Choroid plexus epithelial cell (primary cell): ENCODE measurements at regions not wholly inside any gene's neighbourhood (a gene's known extent, or its start where the extent isn't known, plus 50 kb on each side); places are given as distances from the start of the nearest gene placed in this dataset.

Source experiments
- DNase-seq: peaks from one replicate; pipeline ENCODE4 v3.0.0-alpha.2; 2010; ENCODE audit warnings: low read depth
- H3K4me3 ChIP-seq: 2 replicates; pipeline ENCODE4 v1.5.1; 2011; ENCODE audit warnings: low read depth, mild to moderate bottlenecking, control low read depth, low read length, moderate library complexity
- TF ChIP-seq, protein P1 (sequence below): conservative IDR thresholded peaks from 2 replicates; pipeline ENCODE4 v1.5.1; 2011; ENCODE audit warnings: low read depth, mild to moderate bottlenecking, control low read depth, inconsistent platforms, low read length, moderate library complexity

DNA sequence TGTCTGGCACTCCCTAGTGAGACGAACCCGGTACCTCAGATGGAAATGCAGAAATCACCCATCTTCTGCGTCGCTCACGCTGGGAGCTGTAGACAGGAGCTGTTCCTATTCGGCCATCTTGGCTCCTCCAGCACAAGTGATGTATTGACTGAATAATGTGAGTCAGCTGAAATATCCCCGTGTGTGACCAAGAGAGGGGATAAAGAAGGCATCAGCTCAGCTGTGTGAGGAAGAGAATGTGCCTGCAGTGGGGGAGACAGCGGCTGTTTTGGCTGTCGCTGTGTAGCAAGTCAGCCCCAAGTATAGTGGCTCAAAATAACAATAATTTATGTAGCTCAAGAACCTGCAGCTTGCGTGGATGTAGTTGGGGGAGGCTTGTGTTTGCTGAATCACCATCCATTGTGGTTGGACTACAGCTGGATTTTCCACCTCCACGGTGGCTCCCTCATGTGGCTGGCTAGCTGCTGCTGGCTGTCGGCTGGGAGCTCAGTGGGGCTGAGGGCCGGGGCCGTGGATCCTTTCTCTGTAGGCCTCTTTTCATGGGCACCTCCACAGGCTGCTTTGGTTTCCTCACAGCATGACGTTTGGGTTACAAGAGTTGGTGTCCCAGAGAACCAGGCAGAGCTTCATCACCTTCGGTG, 434.5 kb downstream of the CCSER2 start:
- no peak for DNase-seq
- no peak overlapping the region for H3K4me3 ChIP-seq
- TF ChIP-seq, protein P1, sequence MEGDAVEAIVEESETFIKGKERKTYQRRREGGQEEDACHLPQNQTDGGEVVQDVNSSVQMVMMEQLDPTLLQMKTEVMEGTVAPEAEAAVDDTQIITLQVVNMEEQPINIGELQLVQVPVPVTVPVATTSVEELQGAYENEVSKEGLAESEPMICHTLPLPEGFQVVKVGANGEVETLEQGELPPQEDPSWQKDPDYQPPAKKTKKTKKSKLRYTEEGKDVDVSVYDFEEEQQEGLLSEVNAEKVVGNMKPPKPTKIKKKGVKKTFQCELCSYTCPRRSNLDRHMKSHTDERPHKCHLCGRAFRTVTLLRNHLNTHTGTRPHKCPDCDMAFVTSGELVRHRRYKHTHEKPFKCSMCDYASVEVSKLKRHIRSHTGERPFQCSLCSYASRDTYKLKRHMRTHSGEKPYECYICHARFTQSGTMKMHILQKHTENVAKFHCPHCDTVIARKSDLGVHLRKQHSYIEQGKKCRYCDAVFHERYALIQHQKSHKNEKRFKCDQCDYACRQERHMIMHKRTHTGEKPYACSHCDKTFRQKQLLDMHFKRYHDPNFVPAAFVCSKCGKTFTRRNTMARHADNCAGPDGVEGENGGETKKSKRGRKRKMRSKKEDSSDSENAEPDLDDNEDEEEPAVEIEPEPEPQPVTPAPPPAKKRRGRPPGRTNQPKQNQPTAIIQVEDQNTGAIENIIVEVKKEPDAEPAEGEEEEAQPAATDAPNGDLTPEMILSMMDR = no peak

DNA sequence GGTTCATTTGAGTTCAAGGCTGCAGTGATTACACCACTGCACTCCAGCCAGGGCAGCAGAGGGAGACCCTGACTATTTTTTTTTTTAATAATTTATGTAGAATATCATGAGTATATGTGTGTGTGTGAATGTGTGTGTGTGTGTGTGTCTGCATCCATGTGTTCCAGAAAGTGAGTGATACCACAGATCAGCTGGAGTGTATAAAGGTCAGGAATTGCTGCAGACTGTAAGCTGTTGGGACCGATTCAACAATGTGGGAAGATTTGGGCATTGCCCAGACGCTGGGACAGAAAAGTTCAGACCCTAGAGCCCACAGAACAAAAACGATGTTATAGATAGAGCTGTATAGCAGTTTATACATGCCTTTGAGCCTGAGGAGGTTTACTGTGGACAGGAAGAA, 435.6 kb downstream of the CCSER2 start:
- no peak for DNase-seq
- TF ChIP-seq, protein P1 = no peak
- H3K4me3 ChIP-seq = no peak overlapping the region

DNA sequence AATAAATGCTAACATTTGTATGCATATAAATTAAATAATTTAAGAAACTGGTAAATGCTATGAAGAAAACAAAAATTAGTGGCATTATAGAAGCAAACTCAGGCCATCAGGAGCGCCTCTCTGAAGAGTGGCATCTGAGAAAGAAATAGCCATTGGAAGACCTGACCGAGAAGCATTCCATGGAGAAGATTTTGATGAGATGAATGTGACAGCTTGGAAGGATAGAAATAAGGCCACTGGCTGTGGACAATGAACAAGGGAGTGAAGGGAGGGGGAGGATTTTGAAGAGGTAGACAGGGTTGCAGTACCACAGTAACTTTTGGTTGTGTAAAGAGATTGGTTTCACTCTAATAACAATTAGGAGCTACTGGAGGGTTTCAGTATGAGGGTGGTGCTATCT, 436.7 kb downstream of the CCSER2 start:
- no peak for DNase-seq
- TF ChIP-seq, protein P1 = no peak
- no peak overlapping the region for H3K4me3 ChIP-seq

DNA sequence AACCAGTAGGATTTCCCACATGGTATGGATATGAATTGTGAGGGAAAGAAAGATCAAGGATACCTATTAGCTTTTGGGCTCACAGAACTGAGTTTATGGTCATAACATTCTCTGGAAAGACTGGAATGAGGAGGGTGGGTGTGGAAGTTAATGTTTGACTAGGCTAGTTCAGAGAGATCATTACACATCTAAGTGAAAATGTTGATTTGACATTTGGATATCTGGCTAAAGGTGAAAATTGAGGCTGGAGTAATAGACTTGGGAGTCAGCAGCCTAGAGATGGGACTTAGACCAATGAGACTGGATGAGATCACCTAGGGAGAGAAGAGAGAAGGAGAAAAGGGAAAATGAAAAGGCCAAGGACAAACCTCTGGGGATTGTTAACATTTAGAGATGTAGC, 437.3 kb downstream of the CCSER2 start:
- TF ChIP-seq, protein P1 = no peak

DNA sequence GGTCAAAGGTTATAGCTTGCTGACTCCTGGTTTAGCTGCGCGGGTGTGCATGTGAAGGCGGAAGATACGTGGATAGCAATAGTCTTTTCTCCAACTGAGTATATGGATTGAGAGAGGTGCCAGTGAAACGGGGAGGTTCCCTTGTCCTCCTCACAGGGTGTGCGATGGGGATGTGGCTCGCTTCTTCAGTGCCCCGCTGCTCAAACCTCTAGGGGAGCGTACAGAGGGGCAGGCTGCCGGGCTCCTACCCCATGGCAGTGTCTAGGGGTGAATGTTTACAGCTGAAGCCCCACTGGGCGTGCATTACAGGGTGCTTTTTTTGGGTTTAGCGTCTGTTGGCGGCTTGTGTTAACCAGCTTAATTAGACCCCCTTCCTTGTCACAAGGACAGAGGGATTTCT, 438.5 kb downstream of the CCSER2 start:
- DNase-seq = no peak
- no peak overlapping the region for H3K4me3 ChIP-seq

More for the DNA sequence above, 437.3 kb downstream of the CCSER2 start:
- DNase-seq = no peak
- no peak overlapping the region for H3K4me3 ChIP-seq

DNA sequence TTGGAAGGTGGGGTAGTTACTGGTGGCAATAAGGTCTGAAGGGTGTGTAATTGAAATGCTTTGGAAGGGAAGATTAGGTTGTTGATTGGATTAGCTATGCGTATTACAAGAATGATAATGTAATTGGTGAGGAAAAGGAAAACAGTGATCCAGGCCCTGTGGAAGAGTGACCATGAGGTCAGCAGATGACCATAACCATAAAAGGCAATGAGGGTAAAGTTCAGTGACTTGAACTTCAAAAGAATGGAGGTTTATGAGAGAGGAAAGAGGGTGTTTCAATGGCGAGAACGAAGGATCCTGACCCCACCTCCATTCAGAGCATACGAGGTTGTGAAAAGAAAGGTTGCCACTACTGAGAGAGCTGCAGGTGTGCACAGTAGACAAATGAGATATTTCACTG, 439.7 kb downstream of the CCSER2 start:
- TF ChIP-seq, protein P1 = no peak
- H3K4me3 ChIP-seq = no peak overlapping the region
- DNase-seq = no peak

More for the DNA sequence above, 438.5 kb downstream of the CCSER2 start:
- TF ChIP-seq, protein P1 = no peak

DNA sequence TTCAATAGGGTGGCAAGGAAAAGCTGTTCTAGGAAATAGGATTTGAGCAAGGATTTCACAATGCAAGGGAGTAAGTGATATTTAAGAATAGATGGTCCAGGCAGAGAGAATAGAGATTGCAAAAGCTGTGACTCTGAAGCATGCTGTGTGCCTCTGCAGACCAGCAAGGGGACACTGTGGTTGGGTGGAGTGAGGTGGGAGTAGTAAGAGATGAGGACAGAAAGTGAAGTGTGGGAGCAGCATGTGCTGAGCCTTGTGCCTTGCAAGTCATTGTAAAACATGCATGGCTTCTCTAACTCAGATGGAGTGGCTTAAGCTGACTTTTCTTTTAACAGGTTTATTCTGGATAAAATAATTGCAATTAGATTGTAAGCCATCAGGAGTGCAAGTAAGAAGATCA, 442.4 kb downstream of the CCSER2 start:
- no peak overlapping the region for H3K4me3 ChIP-seq
- DNase-seq = no peak
- TF ChIP-seq, protein P1 = no peak
